ENCODE measurements at regions not wholly inside any gene's neighbourhood (a gene's known extent, or its start where the extent isn't known, plus 50 kb on each side); places are given as distances from the start of the nearest gene placed in this dataset.

- peaks cover 0 to 3% (median under 1%) of the 10 kb centered on the region in 4 donors for H3K9me3 ChIP-seq (ENCODE audit: control insufficient read depth in 4 of 4, low read length in 3 of 4)
- H3K27me3 ChIP-seq (ENCODE audit: control insufficient read depth in 4 of 4, insufficient read depth in 4 of 4, low read length in 3 of 4): peaks cover 0 to 2% (median 0%) of the 10 kb centered on the region in 4 donors
- no peaks in the 10 kb centered on the region for H3K4me1 ChIP-seq (ENCODE audit: control insufficient read depth in 4 of 4, insufficient read depth in 4 of 4, low read length in 3 of 4)
- no peak for DNase-seq (ENCODE audit: low spot score)
- H3K9ac ChIP-seq (ENCODE audit: low read depth in 1 of 2, low read length in 2 of 2): no peak overlapping the region
- no peak for TF ChIP-seq FOXA1 (IDR thresholded peaks at IDR 0.05)
- no peak for TF ChIP-seq RAD21 (IDR thresholded peaks at IDR 0.05)
- no peak for TF ChIP-seq GABPA (IDR thresholded peaks at IDR 0.05 in 1 of 2, conservative IDR thresholded peaks at IDR 0.05 in 1 of 2)
- no peak for TF ChIP-seq HNF4A (conservative IDR thresholded peaks at IDR 0.05)
- no peak for TF ChIP-seq NR2F2 (IDR thresholded peaks at IDR 0.05)
- TF ChIP-seq EGR1 (IDR thresholded peaks at IDR 0.05; ENCODE audit: low read depth in 2 of 2): no peak
- TF ChIP-seq FOXA2 (IDR thresholded peaks at IDR 0.05): no peak
- no peak for TF ChIP-seq YY1 (IDR thresholded peaks at IDR 0.05)
- TF ChIP-seq HNF4G (IDR thresholded peaks at IDR 0.05): no peak
- TF ChIP-seq SP1 (IDR thresholded peaks at IDR 0.05): no peak
- TF ChIP-seq ZBTB33 (IDR thresholded peaks at IDR 0.05): no peak
- no peak for TF ChIP-seq RXRA (IDR thresholded peaks at IDR 0.05)
- TF ChIP-seq JUND (IDR thresholded peaks at IDR 0.05): no peak
- TF ChIP-seq REST (IDR thresholded peaks at IDR 0.05): no peak
- TF ChIP-seq MAX (IDR thresholded peaks at IDR 0.05): no peak
- TF ChIP-seq ATF3 (IDR thresholded peaks at IDR 0.05): no peak
- no peak for TF ChIP-seq CTCF (IDR thresholded peaks at IDR 0.05; ENCODE audit: low read depth, low read length, missing input control)
- TF ChIP-seq TAF1 (conservative IDR thresholded peaks at IDR 0.05): no peak
- H3K36me3 ChIP-seq (ENCODE audit: control insufficient read depth in 4 of 4, insufficient read depth in 3 of 4, low read depth in 1 of 4, low read length in 3 of 4): no peaks in the 10 kb centered on the region
- no peak overlapping the region for H3K4me3 ChIP-seq (ENCODE audit: low read depth in 1 of 3, low read length in 3 of 3)
- no peak overlapping the region for H3K27ac ChIP-seq (ENCODE audit: low read depth in 1 of 2, low read length in 2 of 2)
- WGBS: 73% methylated on average over 3 of the region's 3 CpGs
Measured at GRCh38 chr20:23190557-23190956, 104.4 kb upstream of the CD93 start.
